ENCODE measurements at regions not wholly inside any gene's neighbourhood (a gene's known extent, or its start where the extent isn't known, plus 50 kb on each side); places are given as distances from the start of the nearest gene placed in this dataset.

DNA sequence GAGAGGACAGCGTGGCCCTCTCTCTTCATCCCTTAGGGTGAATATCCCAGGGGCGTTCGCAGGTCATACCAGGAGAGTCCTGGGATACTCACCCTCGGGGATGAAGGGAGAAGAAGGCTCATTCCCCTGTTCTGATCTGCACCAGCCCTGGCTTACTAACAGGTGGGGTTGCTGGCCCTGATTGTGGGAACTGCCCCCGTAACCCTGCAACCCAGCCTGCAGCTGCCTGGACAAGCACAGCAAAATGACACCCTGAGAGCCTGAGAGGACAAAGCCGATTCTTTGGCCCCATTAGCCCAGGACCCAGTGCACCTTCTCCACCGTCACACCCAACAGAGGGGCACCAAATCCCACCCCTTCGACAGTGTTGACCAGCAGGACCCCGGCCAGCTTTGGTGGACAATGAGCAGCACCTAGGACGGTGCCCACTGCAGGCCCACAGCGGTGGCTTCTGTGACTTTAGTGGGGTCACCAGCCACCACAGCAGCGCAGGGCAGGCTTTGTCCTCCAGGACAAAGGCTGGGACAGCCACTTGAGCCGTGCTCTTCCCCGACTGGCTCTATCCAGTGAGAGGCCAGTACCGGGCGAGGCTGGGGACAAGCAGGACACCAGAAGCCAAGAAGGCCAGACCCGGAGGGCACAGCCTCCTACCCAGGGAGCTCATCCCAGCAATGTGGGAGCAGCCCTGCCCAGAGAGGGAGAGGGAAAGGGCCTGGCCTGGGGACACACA, 98.5 kb upstream of the RTL6 start:
- TF ChIP-seq, protein P1, sequence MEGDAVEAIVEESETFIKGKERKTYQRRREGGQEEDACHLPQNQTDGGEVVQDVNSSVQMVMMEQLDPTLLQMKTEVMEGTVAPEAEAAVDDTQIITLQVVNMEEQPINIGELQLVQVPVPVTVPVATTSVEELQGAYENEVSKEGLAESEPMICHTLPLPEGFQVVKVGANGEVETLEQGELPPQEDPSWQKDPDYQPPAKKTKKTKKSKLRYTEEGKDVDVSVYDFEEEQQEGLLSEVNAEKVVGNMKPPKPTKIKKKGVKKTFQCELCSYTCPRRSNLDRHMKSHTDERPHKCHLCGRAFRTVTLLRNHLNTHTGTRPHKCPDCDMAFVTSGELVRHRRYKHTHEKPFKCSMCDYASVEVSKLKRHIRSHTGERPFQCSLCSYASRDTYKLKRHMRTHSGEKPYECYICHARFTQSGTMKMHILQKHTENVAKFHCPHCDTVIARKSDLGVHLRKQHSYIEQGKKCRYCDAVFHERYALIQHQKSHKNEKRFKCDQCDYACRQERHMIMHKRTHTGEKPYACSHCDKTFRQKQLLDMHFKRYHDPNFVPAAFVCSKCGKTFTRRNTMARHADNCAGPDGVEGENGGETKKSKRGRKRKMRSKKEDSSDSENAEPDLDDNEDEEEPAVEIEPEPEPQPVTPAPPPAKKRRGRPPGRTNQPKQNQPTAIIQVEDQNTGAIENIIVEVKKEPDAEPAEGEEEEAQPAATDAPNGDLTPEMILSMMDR (IDR thresholded peaks at IDR 0.05; ENCODE audit: insufficient read depth, low read length, poor library complexity, severe bottlenecking), result no peak
- no peak for TF ChIP-seq EZH2phosphoT487 (conservative IDR thresholded peaks at IDR 0.05; ENCODE audit: low read length)
